ENCODE measurements at regions not wholly inside any gene's neighbourhood (a gene's known extent, or its start where the extent isn't known, plus 50 kb on each side); places are given as distances from the start of the nearest gene placed in this dataset.

GRCh38 chr4:188821500-188821899 is 682.3 kb downstream of the TRIML1 start:
- ATAC-seq (no peak), DNase-seq (no peak), FAIRE-seq (no peak)
- Histone ChIP-seq H3K4me3 (no peak overlapping the region), H3K27ac (no peak overlapping the region), H3K27me3 (no peaks in the 10 kb centered on the region), H3K36me3 (no peaks in the 10 kb centered on the region), H3K9me3 (no peaks in the 10 kb centered on the region), H3K4me1 (no peaks in the 10 kb centered on the region)
- 60 to 72% methylated on average over 8 of the region's 8 CpGs for WGBS, 2 donors
- no peak for TF ChIP-seq CTCF (IDR thresholded peaks at IDR 0.05)
- intact Hi-C loops (cut with DNase I), result no loop called here

- H3K4me3 ChIP-seq, result no peak overlapping the region
- H3K4me1 ChIP-seq, result no peaks in the 10 kb centered on the region
- peak in 1 of 4 donors; percentile 33 for ATAC-seq
- H3K36me3 ChIP-seq, result no peaks in the 10 kb centered on the region
- FAIRE-seq, result no peak
- no peak for TF ChIP-seq CTCF (IDR thresholded peaks at IDR 0.05)
- DNase-seq, result no peak
- H3K27me3 ChIP-seq, result no peaks in the 10 kb centered on the region
- no peaks in the 10 kb centered on the region for H3K9me3 ChIP-seq
- intact Hi-C loops (cut with DNase I), result no loop called here
- WGBS, 2 donors, result 52% methylated on average over 2 of the region's 2 CpGs
- H3K27ac ChIP-seq, result no peak overlapping the region
Observed at GRCh38 chr4:188822698-188823097, 683.5 kb downstream of the TRIML1 start.

GRCh38 chr4:188824553-188824952 is 685.3 kb downstream of the TRIML1 start:
- WGBS, 2 donors, result 93 to 97% methylated on average over 17 of the region's 17 CpGs
- intact Hi-C loops (cut with DNase I), result no loop called here
- Histone ChIP-seq H3K9me3 (no peaks in the 10 kb centered on the region), H3K4me3 (no peak overlapping the region), H3K36me3 (no peaks in the 10 kb centered on the region), H3K4me1 (no peaks in the 10 kb centered on the region), H3K27ac (no peak overlapping the region), H3K27me3 (no peaks in the 10 kb centered on the region)
- no peak for DNase-seq
- ATAC-seq, result no peak
- FAIRE-seq, result no peak
- no peak for TF ChIP-seq CTCF (IDR thresholded peaks at IDR 0.05)

GRCh38 chr4:188826393-188826792 is 687.2 kb downstream of the TRIML1 start:
- no peak for TF ChIP-seq CTCF (IDR thresholded peaks at IDR 0.05)
- no peak for ATAC-seq
- no peak for FAIRE-seq
- Histone ChIP-seq H3K36me3 (no peaks in the 10 kb centered on the region), H3K9me3 (no peaks in the 10 kb centered on the region), H3K4me3 (no peak overlapping the region), H3K27ac (no peak overlapping the region), H3K4me1 (no peaks in the 10 kb centered on the region), H3K27me3 (no peaks in the 10 kb centered on the region)
- DNase-seq, result no peak
- intact Hi-C loops (cut with DNase I), result no loop called here

GRCh38 chr4:188839704-188840103 is 700.5 kb downstream of the TRIML1 start:
- H3K36me3 ChIP-seq, result no peaks in the 10 kb centered on the region
- no peak for TF ChIP-seq CTCF (IDR thresholded peaks at IDR 0.05)
- no peaks in the 10 kb centered on the region for H3K4me1 ChIP-seq
- H3K4me3 ChIP-seq, result no peak overlapping the region
- WGBS, 2 donors, result 36 to 53% methylated on average over 1 of the region's 1 CpG
- DNase-seq, result no peak
- H3K27me3 ChIP-seq, result no peaks in the 10 kb centered on the region
- FAIRE-seq, result no peak
- no peaks in the 10 kb centered on the region for H3K9me3 ChIP-seq
- H3K27ac ChIP-seq, result no peak overlapping the region
- intact Hi-C loops (cut with DNase I), result no loop called here
- ATAC-seq, result no peak

Measured in pancreas (tissue), 10 donors.